Panc1 (cell line): ENCODE measurements at regions not wholly inside any gene's neighbourhood (a gene's known extent, or its start where the extent isn't known, plus 50 kb on each side); places are given as distances from the start of the nearest gene placed in this dataset.

Experiments used
- ATAC-seq: fragments of 200-7000 bp; cut with Tn5 transposase; 2 replicates; pipeline ENCODE4 v1.9.1; 2020; ENCODE audit warnings: mild to moderate bottlenecking, moderate library complexity
- BruUV-seq: library from RNA; stranded (reverse); fragments of 400-500 nt; replicated peaks from 2 replicates; lab custom pipeline; 2021; lab: Mats Ljungman, UMichigan
- CTCF ChIA-PET: fragments of 300-600 bp; sonication (Branson Sonifier 250); formaldehyde crosslinking; loops from one replicate; lab custom pipeline; 2022; ENCODE audit warnings: antibody characterized with exemption; lab: Charles Lee
- POLR2A ChIA-PET: fragments of 300-600 bp; sonication (Branson Sonifier 250); formaldehyde crosslinking; loops from one replicate; lab custom pipeline; 2022; ENCODE audit warnings: antibody characterized with exemption; lab: Charles Lee
- DNase-seq: peaks from one replicate; pipeline ENCODE4 v3.0.0-alpha.2; 2010; ENCODE audit warnings: low read depth, low spot score
- H3K27ac ChIP-seq: 2 replicates; pipeline ENCODE4 v1.5.1; 2011; ENCODE audit warnings: mild to moderate bottlenecking, low read length, inconsistent platforms
- H3K27me3 ChIP-seq: fragments of 200-500 bp; sonication (Bioruptor generic); 2 replicates; pipeline ENCODE4 v1.6.0; 2014; ENCODE audit warnings: low read length, inconsistent platforms; ENCODE audit not compliant: control insufficient read depth, insufficient read depth
- H3K36me3 ChIP-seq: fragments of 200-500 bp; sonication (Bioruptor generic); 2 replicates; pipeline ENCODE4 v1.5.1; 2014; ENCODE audit warnings: inconsistent platforms, mild to moderate bottlenecking, low read length, moderate library complexity; ENCODE audit not compliant: control insufficient read depth, insufficient read depth
- H3K4me1 ChIP-seq: 2 replicates; pipeline ENCODE4 v1.5.1; 2011; ENCODE audit warnings: inconsistent platforms, mild to moderate bottlenecking, low read length, moderate library complexity; ENCODE audit not compliant: control insufficient read depth, insufficient read depth
- H3K4me3 ChIP-seq, 2 experiments: 2 replicates each; pipeline ENCODE4 v1.5.1; 2011 to 2012; ENCODE audit warnings: low read depth in 2 of 2, low read length in 2 of 2, mild to moderate bottlenecking in 2 of 2, inconsistent platforms in 1 of 2, moderate library complexity in 1 of 2
- H3K9me3 ChIP-seq: fragments of 200-500 bp; sonication (Bioruptor generic); 2 replicates; pipeline ENCODE4 v1.5.1; 2014; ENCODE audit warnings: low read depth, mild to moderate bottlenecking, inconsistent platforms, low read length, moderate library complexity; ENCODE audit not compliant: control insufficient read depth, insufficient read depth
- CTCF ChIP-seq: fragments of 450-650 bp; IDR thresholded peaks from 2 replicates; pipeline ENCODE4 v1.5.1; 2017; ENCODE audit warnings: mild to moderate bottlenecking
- POLR2AphosphoS5 ChIP-seq: IDR thresholded peaks from 2 replicates; pipeline ENCODE4 v1.6.1; 2012; ENCODE audit warnings: mild to moderate bottlenecking, low read depth, low read length, moderate library complexity
- SIN3A ChIP-seq: IDR thresholded peaks from 2 replicates; pipeline ENCODE4 v1.6.1; 2012; ENCODE audit warnings: low read depth, mild to moderate bottlenecking, low read length, moderate library complexity, borderline replicate concordance; ENCODE audit not compliant: insufficient read depth
- TCF7L2 ChIP-seq: IDR thresholded peaks from 2 replicates; pipeline ENCODE4 v1.6.1; 2011; ENCODE audit warnings: mild to moderate bottlenecking, low read depth, low read length, inconsistent platforms
- in situ Hi-C: cut with HindIII; loops from 2 replicates; pipeline ENCODE4 v1.10.0; 2016; ENCODE audit warnings: low sequenced_read_pairs, low pct_unique_long_range_greater_than_20kb
- intact Hi-C: fragments of 100-400 bp; cut with micrococcal nuclease; formaldehyde crosslinking; loops from one replicate; pipeline ENCODE4 v1.10.0; 2022; ENCODE audit not compliant: unreplicated experiment
- TF ChIP-seq, protein P1 (sequence below), 2 experiments: IDR thresholded peaks; 2 replicates each; pipeline ENCODE4 v1.6.1; 2011 to 2012; ENCODE audit warnings: low read depth in 2 of 2, control low read depth in 1 of 2, low read length in 1 of 2, mild to moderate bottlenecking in 1 of 2, moderate library complexity in 1 of 2; ENCODE audit not compliant: insufficient read depth in 1 of 2

DNA sequence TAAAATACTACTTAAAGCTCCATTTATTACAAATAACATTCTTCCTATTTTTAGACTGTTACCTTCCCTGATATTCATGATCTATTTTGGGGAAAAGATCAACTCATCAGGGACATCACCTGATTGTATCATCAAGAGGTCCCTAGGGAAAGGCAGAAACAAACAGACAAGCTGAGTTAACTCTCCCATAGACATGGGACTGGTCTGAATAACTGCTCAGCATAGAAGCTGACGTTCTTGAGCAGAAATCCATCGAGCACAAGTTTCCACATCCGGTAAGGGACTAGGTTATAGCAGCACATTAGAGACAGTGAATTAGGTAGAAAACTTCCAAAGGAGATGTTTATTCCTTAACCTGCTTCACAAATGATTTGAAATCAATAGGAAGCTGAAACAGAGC is 1100.4 kb upstream of the SLC39A10 start:
- Histone ChIP-seq H3K36me3 (no peaks in the 10 kb centered on the region), H3K27ac (no peak overlapping the region), H3K4me3 (no peak overlapping the region), H3K4me1 (no peaks in the 10 kb centered on the region), H3K27me3 (no peaks in the 10 kb centered on the region), H3K9me3 (no peaks in the 10 kb centered on the region)
- ATAC-seq = no peak
- TF ChIP-seq CTCF (no peak), TCF7L2 (no peak), SIN3A (no peak), POLR2AphosphoS5 (no peak)
- TF ChIP-seq, protein P1, sequence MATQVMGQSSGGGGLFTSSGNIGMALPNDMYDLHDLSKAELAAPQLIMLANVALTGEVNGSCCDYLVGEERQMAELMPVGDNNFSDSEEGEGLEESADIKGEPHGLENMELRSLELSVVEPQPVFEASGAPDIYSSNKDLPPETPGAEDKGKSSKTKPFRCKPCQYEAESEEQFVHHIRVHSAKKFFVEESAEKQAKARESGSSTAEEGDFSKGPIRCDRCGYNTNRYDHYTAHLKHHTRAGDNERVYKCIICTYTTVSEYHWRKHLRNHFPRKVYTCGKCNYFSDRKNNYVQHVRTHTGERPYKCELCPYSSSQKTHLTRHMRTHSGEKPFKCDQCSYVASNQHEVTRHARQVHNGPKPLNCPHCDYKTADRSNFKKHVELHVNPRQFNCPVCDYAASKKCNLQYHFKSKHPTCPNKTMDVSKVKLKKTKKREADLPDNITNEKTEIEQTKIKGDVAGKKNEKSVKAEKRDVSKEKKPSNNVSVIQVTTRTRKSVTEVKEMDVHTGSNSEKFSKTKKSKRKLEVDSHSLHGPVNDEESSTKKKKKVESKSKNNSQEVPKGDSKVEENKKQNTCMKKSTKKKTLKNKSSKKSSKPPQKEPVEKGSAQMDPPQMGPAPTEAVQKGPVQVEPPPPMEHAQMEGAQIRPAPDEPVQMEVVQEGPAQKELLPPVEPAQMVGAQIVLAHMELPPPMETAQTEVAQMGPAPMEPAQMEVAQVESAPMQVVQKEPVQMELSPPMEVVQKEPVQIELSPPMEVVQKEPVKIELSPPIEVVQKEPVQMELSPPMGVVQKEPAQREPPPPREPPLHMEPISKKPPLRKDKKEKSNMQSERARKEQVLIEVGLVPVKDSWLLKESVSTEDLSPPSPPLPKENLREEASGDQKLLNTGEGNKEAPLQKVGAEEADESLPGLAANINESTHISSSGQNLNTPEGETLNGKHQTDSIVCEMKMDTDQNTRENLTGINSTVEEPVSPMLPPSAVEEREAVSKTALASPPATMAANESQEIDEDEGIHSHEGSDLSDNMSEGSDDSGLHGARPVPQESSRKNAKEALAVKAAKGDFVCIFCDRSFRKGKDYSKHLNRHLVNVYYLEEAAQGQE (IDR thresholded peaks at IDR 0.05; ENCODE audit: insufficient read depth in 1 of 2, low read depth in 2 of 2, low read length in 1 of 2) = no peak
- ChIA-PET POLR2A (no interaction called here), CTCF (no interaction called here)
- no TSS peak for BruUV-seq
- intact Hi-C loops (no loop called here), in situ Hi-C loops (no loop called here)
- no peak for DNase-seq

DNA sequence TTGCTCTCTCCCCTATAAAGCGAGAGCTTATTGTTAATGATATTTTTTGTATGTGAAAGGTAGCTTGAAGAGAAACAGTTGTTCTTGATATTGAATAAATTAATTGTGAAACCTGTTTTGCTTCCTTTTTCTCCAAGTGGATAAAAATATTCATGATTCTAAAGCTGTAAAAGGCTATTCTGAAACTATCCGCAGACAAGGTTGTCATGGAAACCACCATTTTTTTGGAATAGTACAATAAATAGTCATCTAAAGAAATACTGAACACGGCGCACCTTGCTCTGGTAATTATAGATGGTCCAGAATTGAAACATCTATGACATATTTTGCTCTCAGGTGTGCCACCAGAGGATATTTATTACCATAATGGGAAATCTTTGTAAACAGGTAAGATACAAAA is 1103.0 kb upstream of the SLC39A10 start:
- intact Hi-C loops = no loop called here
- TF ChIP-seq CTCF (no peak), POLR2AphosphoS5 (no peak)
- TF ChIP-seq, protein P1 (IDR thresholded peaks at IDR 0.05; ENCODE audit: insufficient read depth in 1 of 2, low read depth in 2 of 2, low read length in 1 of 2) = no peak
- Histone ChIP-seq H3K4me1 (no peaks in the 10 kb centered on the region), H3K27me3 (no peaks in the 10 kb centered on the region), H3K27ac (no peak overlapping the region), H3K36me3 (no peaks in the 10 kb centered on the region), H3K9me3 (no peaks in the 10 kb centered on the region), H3K4me3 (no peak overlapping the region)
- POLR2A ChIA-PET = no interaction called here
- BruUV-seq = no TSS peak
- no peak for DNase-seq
- CTCF ChIA-PET = interaction anchor here (0.6 kb wide), 1 partner anchor 764 kb away, joined by 3 read pairs; no protein-coding TSS in a partner anchor
- ATAC-seq = no peak
- in situ Hi-C loops = no loop called here
